ENCODE measurements at regions not wholly inside any gene's neighbourhood (a gene's known extent, or its start where the extent isn't known, plus 50 kb on each side); places are given as distances from the start of the nearest gene placed in this dataset.

- TF ChIP-seq CTCF (conservative IDR thresholded peaks at IDR 0.05; ENCODE audit: low read length) (no peak), EZH2phosphoT487 (IDR thresholded peaks at IDR 0.05; ENCODE audit: borderline replicate concordance, low read depth, low read length) (no peak)
These were observed 53.4 kb upstream of the BDKRB2 start for GRCh38 chr14:96151242-96151641.
